HG03108 (cell line): ENCODE measurements at regions not wholly inside any gene's neighbourhood (a gene's known extent, or its start where the extent isn't known, plus 50 kb on each side); places are given as distances from the start of the nearest gene placed in this dataset.

Source experiments
- ATAC-seq: cut with Tn5 transposase; IDR thresholded peaks from one replicate; pipeline ENCODE4 v1.9.1; 2021; ENCODE audit warnings: moderate library complexity; ENCODE audit not compliant: unreplicated experiment

DNA sequence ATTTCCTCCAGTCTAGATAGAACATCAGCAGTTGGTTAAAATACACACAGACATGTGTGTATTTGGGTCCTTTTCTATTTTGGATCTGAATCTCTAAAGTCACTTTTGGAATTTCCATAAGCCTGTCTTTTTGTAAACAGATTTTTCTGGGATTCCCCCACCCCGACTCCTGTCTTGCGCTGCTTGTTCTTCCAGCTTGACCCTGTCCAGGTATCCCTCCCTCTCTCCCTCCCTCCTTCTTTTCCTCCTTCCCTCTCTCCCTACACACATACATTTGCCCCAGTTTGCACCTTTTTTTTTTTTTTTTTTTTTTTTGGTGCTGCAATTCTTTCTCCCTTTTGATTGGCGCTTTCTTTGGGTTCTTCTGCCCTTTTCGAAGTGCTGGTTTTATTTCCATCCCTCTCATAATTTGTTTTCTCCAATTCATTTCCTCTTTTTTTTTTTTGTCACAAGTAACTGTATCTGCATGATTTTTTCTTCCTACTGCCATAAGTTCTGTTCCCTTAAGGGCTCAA, 114.8 kb upstream of the SERTAD2 start:
- ATAC-seq: no peak

DNA sequence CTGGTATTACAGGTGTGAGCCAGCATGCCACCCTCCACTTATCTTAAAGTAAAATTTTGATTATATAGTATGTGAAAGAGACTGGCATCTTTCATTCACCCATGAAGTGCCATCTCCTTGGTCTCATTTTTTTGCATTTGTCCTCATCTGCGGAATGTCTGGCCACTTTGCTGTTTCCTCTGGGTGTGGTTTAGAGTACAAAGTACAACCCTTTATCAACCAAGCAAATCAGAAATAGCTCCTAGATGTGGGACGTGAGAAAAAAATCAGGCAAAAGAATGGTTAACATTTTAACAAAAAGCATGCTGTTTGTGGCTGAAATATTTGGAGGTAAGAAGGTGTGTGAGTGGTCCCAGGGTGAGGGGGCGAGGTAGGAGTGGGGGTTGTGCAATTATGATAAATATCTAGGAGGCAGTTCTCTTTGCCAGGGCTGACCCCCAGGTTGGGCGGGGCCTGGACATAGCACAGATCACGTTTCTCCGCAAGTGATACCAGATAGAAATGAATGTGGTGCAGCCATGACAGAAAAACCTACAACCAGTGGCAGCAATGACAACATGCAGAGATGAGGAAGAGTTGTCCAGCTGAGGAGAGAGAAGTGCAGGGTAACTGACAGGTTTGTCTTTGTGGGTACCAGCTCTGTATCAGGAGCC, 115.8 kb upstream of the SERTAD2 start:
- no peak for ATAC-seq

- ATAC-seq: no peak
These were observed 116.5 kb upstream of the SERTAD2 start for GRCh38 chr2:64770137-64770780.

GRCh38 chr2:64770781-64771334, 117.1 kb upstream of the SERTAD2 start:
- ATAC-seq: no peak

DNA sequence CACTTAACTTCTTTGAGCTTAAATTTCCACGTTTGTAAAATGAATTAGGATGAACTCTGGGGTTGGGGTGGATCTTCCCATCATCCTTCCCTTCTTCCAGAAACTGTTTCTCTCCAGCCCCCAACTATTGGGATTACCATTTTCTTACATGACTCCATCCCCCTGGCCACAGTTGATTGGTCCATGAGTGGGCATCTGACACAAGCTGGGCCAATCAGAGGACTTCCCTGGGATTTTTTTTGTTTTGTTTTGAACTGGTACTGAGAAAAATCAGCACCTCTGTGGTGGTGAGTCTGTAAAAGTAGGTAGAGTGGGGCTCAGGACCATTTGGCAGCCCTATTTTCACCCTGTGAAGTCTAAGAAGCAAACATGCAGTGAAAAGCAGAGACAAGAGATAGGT, 118.0 kb upstream of the SERTAD2 start:
- ATAC-seq: no peak

DNA sequence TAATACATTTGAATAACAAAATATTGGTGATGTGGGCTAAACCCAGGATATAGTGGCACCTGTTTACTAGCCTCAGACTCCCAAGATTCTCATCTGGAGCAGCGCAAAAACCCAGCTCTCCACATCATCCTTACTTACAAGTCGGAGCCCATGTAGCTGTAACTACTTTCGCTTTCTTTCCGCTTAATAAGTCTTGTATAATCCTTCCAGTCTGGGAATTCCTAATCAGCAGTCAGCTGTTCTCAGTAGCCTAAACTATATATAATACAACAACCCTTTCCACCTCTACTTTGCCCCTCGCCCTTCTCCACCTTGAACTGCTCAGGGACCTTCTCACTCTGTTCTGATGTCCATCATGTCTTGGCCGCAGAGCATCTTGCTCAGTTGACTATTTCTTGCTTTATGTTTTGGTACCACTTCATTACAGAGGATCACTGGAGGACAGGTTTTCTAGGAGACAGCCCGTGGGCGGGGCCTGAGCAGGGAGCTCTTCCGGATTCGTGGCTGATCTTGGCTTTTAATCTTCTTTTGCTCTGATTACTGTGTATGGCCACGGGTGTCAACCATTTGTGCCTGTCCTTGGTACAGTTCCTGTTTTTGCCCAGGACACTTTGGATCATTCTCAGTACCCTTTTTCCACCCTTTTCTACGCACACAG, 119.9 kb upstream of the SERTAD2 start:
- no peak for ATAC-seq

DNA sequence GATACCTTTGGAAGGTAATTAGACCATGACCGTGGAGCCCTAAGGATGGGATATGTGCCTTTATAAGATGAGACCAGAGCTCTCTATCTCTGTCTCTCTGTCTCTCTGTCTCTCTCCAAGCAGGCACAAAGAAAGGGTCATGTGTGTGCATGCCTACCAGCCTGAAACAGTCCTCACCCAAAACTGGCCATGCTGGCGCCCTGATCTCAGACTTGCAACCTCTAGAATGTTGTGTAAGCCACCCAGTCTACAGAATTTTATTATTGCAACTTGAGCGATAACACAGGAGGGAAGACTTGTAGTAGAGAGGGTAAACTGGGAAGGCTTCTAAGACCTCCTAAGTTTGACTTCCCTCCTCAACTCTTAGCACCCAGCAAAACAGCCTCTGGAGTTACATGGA, 124.1 kb upstream of the SERTAD2 start:
- ATAC-seq: no peak

DNA sequence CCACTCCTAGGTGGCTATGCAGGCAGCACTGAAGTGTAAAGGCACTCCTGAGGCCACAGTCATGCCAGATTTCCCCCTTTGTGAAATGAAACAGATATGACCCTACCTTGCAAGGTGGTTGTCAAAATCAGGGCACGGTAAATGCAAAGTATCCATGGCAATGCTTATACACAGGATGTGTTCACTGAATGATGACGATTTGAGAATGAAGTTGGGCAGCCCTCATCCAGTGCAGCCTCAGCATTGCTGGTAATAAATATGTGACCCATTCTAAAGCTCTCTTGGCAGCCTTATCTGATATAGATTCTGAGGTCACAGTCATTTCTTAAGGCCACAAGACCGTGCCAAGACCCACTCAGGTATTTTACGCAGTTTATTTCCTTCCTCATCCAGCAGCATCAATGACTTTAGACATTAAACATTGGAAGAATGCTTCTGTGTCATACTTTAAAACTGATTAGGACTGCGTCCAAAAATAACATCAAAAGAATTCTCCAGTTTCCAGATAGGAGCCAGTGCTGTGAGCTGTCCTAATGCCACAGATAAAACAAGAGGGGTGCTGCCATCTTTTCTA, 125.5 kb upstream of the SERTAD2 start:
- no peak for ATAC-seq

DNA sequence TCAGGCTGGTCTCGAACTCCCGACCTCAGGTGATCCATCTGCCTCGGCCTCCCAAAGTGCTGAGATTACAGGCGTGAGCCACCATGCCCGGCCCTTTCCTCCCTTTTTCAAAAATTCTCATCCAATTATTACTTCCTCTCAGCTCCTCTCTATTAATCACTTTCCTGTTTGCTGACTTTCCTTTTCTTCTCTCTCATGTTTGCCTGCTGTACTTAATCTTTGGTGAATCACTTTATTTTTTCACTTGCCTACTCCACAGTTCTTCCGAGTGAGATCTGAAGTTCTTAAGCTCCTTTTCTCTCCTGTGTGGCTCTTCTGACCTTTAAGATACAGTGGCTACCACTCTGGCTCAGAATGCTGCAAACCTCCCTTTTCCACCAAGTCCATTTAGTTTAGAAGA, 126.3 kb upstream of the SERTAD2 start:
- ATAC-seq: no peak

DNA sequence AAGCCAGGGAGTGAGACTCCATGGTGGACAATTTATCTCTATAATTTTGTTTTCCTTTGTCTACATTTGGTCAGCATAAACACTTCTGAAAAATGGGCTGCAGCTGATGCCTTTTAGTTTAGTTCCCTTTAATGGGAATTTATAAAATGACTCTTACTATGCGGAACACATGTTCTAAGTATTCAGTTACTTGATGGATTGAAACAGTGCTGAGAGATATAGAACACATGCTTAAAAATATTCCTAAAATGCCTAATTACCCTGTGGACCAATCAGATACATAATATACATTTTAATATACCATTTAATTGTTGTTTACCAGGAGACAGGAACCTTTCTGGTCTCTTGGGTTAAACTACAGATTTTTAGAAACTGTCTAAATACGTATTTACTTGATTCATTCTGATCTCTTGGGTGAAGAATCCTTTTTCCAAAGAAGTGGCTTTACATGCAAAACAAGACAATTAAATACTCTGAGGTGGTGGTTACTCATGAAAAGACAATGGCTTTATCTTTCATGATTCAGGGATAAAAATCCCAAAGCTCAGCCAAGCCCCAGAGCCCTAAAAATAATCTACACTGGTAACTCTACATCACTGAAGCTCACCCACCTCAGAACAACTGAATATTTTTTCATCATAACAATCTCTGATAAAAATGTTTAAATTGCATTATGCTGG, 128.1 kb upstream of the SERTAD2 start:
- ATAC-seq: no peak

GRCh38 chr2:64784168-64785061, 130.7 kb upstream of the SERTAD2 start:
- no peak for ATAC-seq

DNA sequence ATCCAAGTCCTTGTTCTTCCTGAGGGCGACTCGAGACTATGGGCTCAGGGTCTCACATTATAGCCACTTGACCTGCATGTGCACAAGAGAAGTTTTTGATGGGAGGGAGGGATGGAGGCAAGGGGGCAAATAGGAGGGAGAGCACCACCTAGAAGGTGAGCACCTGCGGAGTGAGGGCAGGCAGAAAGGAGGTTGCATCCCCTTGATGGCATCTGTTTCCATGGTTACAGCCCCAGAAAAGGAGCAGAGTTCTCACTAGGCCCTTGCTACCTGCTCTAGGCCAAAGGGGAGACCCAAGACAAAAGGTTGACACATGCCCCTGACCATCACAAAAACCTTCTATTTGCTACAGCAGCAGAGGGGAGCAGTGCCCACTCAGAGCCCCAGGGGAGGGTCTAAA, 131.5 kb upstream of the SERTAD2 start:
- ATAC-seq: no peak

- no peak for ATAC-seq
These were observed 132.8 kb upstream of the SERTAD2 start for GRCh38 chr2:64786343-64787018.

- ATAC-seq: no peak
These were observed 133.3 kb upstream of the SERTAD2 start for GRCh38 chr2:64787019-64787365.

DNA sequence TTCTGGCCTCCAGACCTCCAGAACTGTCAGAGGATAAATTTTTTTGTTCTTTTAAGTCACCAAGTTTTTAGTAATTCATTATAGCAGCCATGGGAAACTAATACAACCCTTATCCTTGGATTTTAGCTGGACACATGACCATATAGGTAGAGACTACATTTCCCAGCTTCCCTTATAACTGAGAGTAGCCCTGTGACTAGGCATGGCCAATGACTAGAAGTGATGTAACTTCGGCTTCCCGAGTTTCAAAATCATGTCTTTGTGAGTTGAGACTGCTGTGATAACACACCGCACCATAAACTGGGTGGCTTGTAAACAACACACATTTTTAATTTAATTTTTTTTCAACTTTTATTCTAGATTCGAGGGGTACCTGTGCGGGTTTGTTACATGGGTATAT, 134.0 kb upstream of the SERTAD2 start:
- ATAC-seq: no peak

DNA sequence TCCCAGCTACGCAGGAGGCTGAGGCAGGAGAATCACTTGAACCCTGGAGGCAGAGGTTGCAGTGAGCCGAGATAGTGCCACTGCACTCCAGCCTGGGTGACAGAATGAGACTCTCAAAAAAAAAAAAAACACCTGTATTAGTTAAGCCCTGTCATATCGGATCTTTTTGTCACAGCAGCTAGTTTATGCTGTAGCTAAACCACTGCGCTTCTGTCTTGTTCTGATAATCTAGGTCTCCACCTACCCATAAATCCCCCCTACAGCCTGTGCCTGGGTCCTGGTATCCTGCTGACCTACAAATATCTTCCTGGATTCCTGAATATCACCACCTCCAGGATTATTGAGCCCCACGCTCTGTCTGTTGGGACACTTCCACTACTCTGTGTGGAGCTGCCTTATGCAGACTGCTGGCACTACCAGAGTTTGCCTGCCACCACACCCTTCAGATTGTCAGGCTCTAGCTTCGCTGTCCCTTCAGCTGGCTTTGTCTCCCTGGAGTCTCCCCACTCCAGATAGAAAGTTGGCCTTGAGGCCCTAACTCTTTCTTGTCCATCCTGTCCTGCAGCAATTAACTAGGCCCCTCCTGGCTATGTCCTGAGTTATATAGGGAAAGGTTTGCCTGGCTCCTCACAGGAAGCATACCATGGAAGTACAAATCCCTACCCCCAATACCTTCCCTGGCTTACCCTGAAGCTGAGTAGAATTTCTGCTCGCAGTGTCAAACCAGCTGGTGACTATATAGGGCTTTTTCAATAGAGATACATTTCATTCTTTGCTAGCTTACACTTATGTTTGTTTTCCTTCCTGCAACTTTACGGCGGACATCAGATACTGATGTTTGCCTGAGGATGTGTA, 136.0 kb upstream of the SERTAD2 start:
- ATAC-seq: no peak

GRCh38 chr2:64792300-64792699, 138.6 kb upstream of the SERTAD2 start:
- ATAC-seq: no peak

DNA sequence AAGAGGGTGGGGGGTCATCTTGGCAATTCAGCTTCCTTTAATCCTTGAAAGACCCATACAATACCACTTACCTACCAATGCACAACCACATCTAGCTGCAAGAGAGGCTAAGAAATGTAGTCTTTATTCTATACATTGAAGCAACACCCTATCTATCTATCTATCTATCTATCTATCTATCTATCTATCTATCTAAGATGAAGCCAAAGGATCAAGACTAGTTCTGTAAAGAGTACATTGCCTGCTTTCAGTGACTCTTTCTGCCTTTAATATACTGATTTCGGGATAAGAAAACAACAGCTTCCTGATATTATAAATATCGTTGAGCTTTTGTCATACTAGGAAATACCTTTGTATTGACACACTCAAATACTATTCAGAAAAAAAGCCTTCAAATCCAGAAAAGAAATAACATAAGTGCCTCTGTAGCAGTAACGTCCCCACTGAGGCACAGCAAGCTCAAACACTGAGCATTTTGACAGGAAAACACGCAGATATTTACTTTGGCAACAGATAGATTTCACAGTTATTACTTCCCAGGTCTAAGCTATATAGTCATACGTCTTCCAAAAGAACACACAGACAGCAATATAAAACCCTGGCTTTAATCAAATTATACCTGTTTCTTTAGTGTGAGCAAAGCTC, 139.4 kb upstream of the SERTAD2 start:
- ATAC-seq: no peak
